Vagina (tissue), 2 donors: ENCODE measurements at regions not wholly inside any gene's neighbourhood (a gene's known extent, or its start where the extent isn't known, plus 50 kb on each side); places are given as distances from the start of the nearest gene placed in this dataset.

Experiments
- CTCF ChIP-seq, 3 experiments: fragments of 450-650 bp in 2 of 3; fragments of 200-600 bp in 1 of 3; sonication (generic) in 1 of 3; IDR thresholded peaks; one replicate each; pipeline ENCODE4 v1.5.1; 2017 to 2019; ENCODE audit warnings: antibody characterized with exemption in 3 of 3, mild to moderate bottlenecking in 2 of 3, moderate library complexity in 2 of 3
- POLR2A ChIP-seq, 2 donors: fragments of 450-650 bp; IDR thresholded peaks; one replicate each; pipeline ENCODE4 v1.6.1; 2017; ENCODE audit warnings: antibody characterized with exemption in 2 of 2, mild to moderate bottlenecking in 2 of 2, moderate library complexity in 2 of 2

- TF ChIP-seq CTCF (IDR thresholded peaks at IDR 0.05) (no peak), POLR2A (IDR thresholded peaks at IDR 0.05) (no peak)
These were observed 1625.5 kb upstream of the CELF4 start for GRCh38 chr18:39191058-39191457.
